Sciatic nerve (tissue), 2 donors: ENCODE measurements at regions not wholly inside any gene's neighbourhood (a gene's known extent, or its start where the extent isn't known, plus 50 kb on each side); places are given as distances from the start of the nearest gene placed in this dataset.
"Not testable (repeated sequence)": the region's sequence is repeated elsewhere in the genome, so short reads cannot be mapped to it uniquely, and the experiment has no call there.

Experiments used
- ATAC-seq: fragments of 200-7000 bp; cut with Tn5 transposase; one replicate; pipeline ENCODE4 v1.9.1; 2020; ENCODE audit warnings: mild to moderate bottlenecking, moderate library complexity
- DNase-seq: peaks from one replicate; pipeline ENCODE4 v3.0.0-alpha.2; 2020; ENCODE audit warnings: low spot score
- intact Hi-C: fragments of 100-400 bp; cut with DNase I; formaldehyde crosslinking; loops from one replicate; pipeline ENCODE4 v1.14.2; 2022
- donor health status: DM: no; HTN: no; CAD: no.
- donor health status: DM: no; HTN: no; CAD: no.

GRCh38 chr5:44756097-44756496 is 52.6 kb upstream of the MRPS30 start:
- intact Hi-C loops, ATAC-seq, DNase-seq: not testable (repeated sequence)

GRCh38 chr5:44747396-44747795 is 61.4 kb upstream of the MRPS30 start:
- intact Hi-C loops, result no loop called here
- no peak for DNase-seq
- no peak for ATAC-seq

GRCh38 chr5:44740660-44741059 is 68.1 kb upstream of the MRPS30 start:
- DNase-seq (no peak), ATAC-seq (no peak)
- intact Hi-C loops, result no loop called here

GRCh38 chr5:44729536-44729935 is 79.2 kb upstream of the MRPS30 start:
- no peak for ATAC-seq

GRCh38 chr5:44727100-44727499 is 81.6 kb upstream of the MRPS30 start:
- no peak for ATAC-seq
- intact Hi-C loops, result no loop called here
- no peak for DNase-seq

More at GRCh38 chr5:44729536-44729935, 79.2 kb upstream of the MRPS30 start:
- intact Hi-C loops, result no loop called here
- no peak for DNase-seq

GRCh38 chr5:44719856-44720255 is 88.9 kb upstream of the MRPS30 start:
- ATAC-seq (no peak), DNase-seq (no peak)
- intact Hi-C loops, result no loop called here

- intact Hi-C loops, result no loop called here
- DNase-seq (no peak), ATAC-seq (no peak)
These were observed 93.7 kb upstream of the MRPS30 start for GRCh38 chr5:44714871-44715561.

GRCh38 chr5:44713446-44713845 is 95.3 kb upstream of the MRPS30 start:
- ATAC-seq, result no peak
- no peak for DNase-seq
- intact Hi-C loops, result no loop called here

- intact Hi-C loops, result no loop called here
- DNase-seq (no peak), ATAC-seq (no peak)
These were observed 96.8 kb upstream of the MRPS30 start for GRCh38 chr5:44711901-44712300.

GRCh38 chr5:44708602-44709001 is 100.1 kb upstream of the MRPS30 start:
- intact Hi-C loops, result no loop called here
- DNase-seq, result no peak
- no peak for ATAC-seq

GRCh38 chr5:44707721-44708120 is 101.0 kb upstream of the MRPS30 start:
- no peak for ATAC-seq
- intact Hi-C loops, result no loop called here
- no peak for DNase-seq

GRCh38 chr5:44697025-44697424 is 111.7 kb upstream of the MRPS30 start:
- intact Hi-C loops, result no loop called here
- DNase-seq, result no peak
- no peak for ATAC-seq

- intact Hi-C loops, result no loop called here
- DNase-seq (no peak), ATAC-seq (no peak)
These were observed 113.5 kb upstream of the MRPS30 start for GRCh38 chr5:44695259-44695658.

GRCh38 chr5:44691802-44692201 is 116.9 kb upstream of the MRPS30 start:
- no peak for DNase-seq
- intact Hi-C loops, result no loop called here

GRCh38 chr5:44681906-44682305 is 126.8 kb upstream of the MRPS30 start:
- intact Hi-C loops, result no loop called here
- ATAC-seq, result no peak
- DNase-seq, result no peak

More at GRCh38 chr5:44691802-44692201, 116.9 kb upstream of the MRPS30 start:
- no peak for ATAC-seq

GRCh38 chr5:44679214-44679613 is 129.5 kb upstream of the MRPS30 start:
- ATAC-seq (no peak), DNase-seq (no peak)
- intact Hi-C loops, result no loop called here

GRCh38 chr5:44675296-44675695 is 133.5 kb upstream of the MRPS30 start:
- ATAC-seq, result no peak
- no peak for DNase-seq
- intact Hi-C loops, result no loop called here

GRCh38 chr5:44674461-44674860 is 134.3 kb upstream of the MRPS30 start:
- ATAC-seq (no peak), DNase-seq (no peak)
- intact Hi-C loops, result no loop called here

- DNase-seq, intact Hi-C loops, ATAC-seq: not testable (repeated sequence)
These were observed 140.3 kb upstream of the MRPS30 start for GRCh38 chr5:44668471-44668870.

GRCh38 chr5:44665101-44665701 is 143.5 kb upstream of the MRPS30 start:
- no peak for ATAC-seq
- no peak for DNase-seq

GRCh38 chr5:44664711-44665100 is 144.0 kb upstream of the MRPS30 start:
- ATAC-seq (no peak), DNase-seq (no peak)
- intact Hi-C loops, result no loop called here

More at GRCh38 chr5:44665101-44665701, 143.5 kb upstream of the MRPS30 start:
- intact Hi-C loops, result no loop called here
